GM19328 (cell line): ENCODE measurements at regions not wholly inside any gene's neighbourhood (a gene's known extent, or its start where the extent isn't known, plus 50 kb on each side); places are given as distances from the start of the nearest gene placed in this dataset.
"Not testable (repeated sequence)": the region's sequence is repeated elsewhere in the genome, so short reads cannot be mapped to it uniquely, and the experiment has no call there.

Experiments used
- ATAC-seq: cut with Tn5 transposase; IDR thresholded peaks from one replicate; pipeline ENCODE4 v1.9.1; 2021; ENCODE audit warnings: mild to moderate bottlenecking, moderate library complexity; ENCODE audit not compliant: unreplicated experiment

DNA sequence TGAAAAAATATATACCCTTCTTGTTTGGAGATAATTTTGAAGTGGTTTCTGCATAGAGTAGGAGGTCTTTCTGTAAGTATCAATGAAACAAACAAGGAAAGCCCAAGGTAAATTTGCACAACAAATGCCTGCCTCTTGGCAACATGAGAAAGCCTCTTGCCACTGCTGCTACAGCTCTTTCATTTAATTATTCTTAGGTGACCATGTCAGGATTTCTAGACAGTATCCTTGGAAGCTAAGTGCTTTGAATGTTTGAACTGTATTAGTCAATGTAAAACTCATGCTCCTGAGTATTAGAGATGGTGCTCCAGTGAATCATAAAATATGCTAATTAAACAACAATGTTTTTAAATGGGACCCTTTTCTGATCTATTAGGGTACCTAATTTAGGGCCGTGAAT is 81.2 kb upstream of the ITGB1 start:
- ATAC-seq = no peak

DNA sequence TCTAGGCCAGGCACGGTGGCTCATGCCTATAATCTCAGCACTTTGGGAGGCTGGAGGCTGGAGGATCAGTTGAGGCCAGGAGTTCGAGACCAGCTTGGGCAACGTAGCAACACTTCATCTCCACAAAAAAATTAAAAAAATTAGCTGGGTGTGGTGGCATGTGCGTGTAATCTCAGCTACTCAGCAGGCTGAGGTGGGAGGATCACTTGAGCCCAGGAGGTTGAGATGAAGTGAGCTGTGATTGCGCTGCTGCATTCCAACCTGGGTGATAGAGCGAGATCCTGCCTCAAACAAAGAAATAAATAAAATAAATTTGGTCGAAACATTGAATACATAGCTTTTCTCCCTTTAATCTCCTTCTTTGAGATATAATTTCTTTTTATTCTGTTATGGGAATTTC is 80.6 kb upstream of the ITGB1 start:
- no peak for ATAC-seq

DNA sequence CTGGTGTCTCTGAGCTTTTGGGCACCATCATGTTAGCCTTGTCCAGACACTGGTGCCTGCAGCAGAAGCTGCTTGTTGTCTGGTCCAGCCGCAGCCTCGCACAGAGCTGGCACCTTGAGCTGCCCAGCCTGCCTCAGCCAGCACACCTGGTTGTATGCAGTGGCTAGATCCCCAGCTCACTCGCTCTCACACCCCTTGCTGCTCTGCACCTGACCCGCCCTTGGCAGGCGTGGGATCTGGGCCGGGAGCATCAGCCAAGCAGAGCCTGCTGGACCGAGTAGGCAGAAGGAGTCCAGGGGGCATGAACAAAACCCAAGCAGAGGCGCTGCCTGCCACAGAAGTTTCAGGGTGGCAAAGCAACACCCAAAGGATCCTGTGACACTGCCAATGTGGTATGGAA is 79.7 kb upstream of the ITGB1 start:
- no peak for ATAC-seq

DNA sequence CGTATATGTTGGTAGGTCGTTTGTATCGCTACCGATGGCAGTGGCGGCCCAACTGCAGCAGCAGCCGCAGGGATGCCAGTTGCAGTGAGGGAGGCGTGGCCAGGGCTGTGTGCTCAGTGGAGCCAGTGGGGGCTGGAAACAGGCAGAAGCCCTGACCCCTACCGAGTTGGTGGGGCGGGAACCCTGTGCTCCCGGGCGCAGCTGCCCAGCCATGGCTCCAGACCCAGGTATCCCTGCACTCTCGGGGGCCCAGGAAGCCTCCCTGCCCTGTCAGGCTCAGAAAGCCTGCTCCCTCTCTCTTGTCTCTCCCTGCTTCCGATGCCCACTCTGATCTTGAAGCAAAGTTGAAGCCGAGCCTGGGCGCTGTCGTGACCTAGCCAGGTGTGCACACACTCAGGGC is 78.6 kb upstream of the ITGB1 start:
- ATAC-seq = no peak

DNA sequence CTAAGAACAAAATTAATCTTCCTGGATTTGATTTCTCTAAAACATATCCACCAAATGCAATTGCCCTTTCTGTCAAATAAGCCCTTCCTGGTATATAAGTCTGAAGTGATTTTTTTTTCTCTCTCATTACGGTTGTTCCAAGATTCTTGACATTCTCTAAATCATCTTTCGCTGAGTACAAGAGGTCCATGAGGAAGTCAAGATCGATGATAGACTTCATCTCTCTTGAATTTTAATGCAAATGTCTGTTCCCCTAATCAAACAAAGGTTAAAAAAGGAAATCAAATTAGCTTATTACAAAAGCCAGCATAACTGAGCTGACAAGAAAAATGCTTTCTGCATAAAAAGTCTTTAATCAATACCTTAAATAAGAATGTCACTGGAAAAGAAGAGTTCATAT is 77.4 kb upstream of the ITGB1 start:
- no peak for ATAC-seq

DNA sequence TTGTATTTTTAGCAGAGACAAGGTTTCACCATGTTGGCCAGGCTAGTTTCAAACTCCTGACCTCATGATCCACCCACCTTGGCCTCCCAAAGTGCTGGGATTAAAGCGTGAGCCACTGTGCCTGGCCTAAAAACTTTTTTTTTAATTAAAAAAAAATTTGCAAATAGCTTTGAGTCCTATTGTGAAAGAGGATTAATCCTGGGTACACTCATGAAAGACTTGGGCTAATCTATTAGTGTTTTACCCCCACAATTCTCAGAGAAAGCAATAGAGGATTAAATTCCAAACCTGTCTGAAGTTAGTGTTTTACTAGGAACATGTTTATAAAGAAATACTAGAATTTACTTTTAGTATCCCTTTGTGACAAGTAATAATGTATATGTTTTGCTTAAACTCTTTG is 76.9 kb upstream of the ITGB1 start:
- no peak for ATAC-seq

DNA sequence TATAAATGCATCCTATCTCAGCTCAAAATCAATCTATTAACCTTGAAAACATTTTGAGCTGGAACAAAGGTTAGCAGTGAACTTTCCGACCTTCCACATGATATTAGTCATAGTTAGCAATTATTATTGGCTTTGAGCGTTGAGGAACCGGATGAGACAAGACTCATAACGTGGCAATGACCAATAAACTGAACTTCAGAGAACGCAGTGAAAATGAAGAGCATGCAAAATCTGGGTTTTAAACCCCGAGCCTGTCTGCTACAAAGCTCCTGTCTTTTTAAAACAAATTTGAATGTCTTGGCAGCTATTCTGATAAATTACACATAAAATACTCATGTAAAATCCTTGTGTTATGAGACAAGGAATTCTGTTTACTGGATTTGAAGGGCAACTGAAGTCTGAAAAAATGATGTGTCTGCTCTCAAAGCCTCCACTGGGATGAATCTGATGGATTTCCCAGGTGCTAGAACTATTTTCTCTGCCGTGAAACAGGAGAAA is 74.7 kb upstream of the ITGB1 start:
- ATAC-seq = no peak

DNA sequence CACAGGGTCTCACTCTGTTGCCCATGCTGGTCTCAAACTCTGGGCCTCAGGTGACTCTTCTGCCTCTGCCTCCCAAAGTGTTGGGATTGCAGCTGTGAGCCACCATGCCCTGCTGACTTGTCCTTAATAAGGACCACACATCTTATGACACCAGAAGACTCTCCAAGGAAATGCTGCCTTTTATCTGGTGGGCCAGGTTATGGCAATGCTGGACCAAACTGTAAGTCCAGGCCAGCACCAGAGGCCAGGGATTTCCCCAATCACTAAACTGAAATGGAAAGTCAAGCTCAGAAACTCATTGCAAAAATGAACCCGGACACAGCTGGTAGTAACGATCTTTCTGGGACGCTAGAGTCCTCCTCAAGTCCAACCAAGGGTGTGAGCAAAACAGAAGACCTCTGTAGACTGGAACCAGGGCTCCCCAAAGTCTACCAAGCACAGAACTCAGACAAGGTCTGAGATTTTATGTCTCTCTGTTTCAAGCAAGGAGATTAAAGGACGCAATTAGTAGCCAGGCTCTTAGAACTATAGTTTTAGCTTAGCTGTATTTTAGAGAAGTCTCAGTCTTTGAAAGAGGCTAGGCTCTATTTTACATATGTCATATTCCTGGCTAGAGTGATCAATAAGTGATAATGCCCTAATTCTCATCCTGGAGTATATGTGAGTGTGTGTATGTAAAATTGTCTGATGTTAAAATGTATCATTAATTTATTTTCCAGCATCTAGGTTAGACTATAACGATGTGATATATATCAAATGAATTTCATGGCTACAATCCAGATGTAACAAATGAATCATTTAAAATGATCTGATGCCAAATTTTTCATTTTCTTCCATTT is 74.0 kb upstream of the ITGB1 start:
- no peak for ATAC-seq

DNA sequence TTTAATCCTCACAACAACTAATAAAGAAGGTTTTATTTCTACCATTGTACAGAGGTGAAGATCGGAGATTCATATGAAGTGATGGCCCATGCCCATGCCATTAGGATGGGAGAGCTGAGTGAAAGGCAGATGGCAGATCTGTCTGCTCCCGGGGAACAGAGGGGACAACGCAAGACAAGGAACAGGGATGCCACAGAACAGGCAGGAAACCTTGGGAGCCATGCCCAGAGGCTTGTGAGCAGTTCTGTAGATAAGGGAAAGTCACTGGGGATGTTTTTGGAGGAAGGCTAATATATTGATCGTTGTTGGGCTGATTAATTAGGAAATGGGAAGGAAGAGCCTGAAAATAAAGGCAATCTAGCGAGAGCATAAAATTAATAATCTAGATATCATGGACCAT is 73.1 kb upstream of the ITGB1 start:
- no peak for ATAC-seq

DNA sequence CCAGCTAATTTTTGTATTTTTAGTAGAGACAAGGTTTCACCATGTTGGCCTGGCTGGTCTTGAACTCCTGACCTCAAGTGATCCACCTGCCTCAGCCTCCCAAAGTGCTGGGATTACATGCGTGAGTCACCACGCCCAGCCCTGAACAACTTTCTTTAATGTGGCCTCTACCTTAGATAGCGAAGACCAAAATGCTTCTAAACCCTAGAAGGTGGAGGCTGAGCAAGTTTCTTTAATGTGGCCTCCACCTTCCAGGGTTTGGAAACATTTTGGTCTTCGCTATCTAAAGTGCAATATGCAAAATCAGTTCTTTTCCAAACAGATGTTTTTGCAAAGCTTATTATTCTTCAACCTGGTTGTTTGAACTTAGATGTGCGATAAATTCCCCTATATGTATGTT is 70.5 kb upstream of the ITGB1 start:
- not testable (repeated sequence) for ATAC-seq

DNA sequence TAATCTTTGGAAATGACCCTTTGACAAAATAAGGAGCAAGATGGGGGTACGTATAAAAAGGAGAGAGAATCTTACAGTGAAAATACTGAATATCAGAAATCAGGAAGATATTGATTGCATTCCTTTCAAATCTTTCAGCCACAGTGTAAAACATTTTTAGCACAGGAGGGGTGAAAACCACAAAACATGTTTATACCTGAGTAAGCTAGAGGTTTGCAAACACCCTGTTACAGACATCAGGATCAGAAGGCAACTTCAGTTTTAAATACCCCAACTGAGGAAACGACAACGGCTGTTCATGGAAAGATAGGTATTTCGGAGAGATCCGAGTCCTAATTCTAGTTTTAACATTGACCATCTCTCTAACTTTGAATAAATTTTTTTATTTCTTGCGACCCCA is 69.1 kb upstream of the ITGB1 start:
- ATAC-seq = no peak

DNA sequence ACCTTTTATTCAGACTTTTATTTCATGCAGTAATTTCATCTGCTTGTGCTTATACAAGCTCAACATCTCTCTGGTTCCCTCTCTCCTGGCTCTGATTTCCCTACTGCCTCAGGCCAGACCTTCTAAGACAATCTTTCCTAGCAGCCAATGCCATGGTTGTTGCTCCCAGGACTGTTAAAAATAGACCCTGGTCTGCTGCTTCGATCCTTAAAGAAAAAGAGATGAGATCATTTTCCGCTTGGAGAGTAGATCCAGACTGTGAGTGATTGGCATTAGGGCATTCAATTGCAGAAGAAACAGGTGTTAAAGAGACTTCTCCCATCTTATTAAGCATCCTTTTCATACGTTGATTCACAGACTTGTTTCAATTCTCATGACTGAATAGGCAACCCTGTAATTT is 68.4 kb upstream of the ITGB1 start:
- ATAC-seq = no peak

DNA sequence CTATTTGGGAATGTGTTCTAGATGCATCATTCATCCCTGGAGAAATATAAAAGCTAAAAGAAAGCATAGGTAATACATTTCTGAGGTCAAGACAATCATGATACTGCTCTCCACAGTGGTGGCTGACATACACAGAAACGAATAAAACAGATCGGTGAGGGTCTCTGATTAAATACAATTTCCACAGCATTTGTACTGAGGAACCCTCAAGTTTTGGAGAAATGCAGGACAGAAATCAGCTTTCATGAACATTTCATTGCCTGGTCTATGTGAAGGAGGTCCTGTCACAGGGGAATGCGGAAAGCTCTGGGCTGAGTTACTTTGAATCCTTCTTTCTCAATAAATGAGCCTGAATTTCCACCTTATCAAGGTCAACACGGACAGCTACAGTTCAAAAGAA is 67.9 kb upstream of the ITGB1 start:
- no peak for ATAC-seq

DNA sequence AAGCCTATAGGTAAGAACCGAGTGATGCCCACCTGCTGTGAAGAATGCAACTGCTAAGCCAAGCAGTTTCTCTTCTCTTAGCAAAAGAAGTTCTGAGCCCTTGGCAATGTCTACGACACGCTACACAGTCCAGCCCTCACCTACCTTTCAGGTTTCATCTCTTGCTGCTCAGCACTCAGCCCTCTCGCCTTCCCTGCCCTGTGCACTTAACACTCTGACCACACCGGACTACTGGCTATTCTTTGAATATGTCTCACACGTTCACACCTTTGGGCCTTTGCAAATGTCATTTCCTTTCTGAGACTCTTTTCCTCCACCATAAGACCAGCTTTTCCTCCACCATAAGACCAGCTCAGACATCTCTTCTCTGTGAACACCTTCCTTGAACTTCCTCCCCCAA is 67.0 kb upstream of the ITGB1 start:
- no peak for ATAC-seq

DNA sequence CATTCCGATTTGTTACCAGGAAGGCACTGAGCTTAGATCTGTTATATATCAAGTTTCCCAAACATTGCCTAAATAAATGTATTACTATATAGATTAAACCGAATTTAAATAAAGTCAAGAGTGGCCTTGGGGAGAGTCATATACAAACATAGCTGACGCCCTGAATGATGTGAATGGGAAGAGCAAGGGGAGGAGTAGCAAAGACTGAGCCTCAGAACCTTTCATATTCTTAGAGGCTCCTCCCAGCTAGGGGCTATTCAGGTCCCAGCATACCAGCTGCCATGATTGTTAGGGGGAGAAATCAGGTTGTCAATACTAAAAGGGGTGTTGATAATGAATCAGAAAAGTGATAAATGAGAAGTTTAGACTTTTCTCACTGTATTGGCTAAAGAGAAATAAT is 64.7 kb upstream of the ITGB1 start:
- ATAC-seq = no peak

DNA sequence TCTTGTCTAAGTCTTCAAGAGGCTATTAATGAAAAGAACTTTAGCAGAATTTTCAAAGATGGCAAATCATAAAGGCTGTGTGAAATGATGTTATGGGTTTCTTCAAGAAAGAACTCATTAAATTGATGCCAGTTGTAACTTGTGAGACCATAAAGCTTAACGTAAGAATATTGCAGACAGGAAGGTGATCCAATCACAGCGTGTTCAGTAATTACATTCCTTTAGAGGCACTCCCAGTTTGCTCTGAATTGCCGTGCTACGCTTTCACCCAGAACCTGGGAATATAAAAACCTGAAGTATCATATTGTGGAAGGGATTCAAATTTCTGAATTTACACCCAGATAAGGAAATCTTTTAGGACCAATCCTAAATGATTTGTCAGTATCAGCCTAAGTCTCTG is 64.1 kb upstream of the ITGB1 start:
- ATAC-seq = no peak

DNA sequence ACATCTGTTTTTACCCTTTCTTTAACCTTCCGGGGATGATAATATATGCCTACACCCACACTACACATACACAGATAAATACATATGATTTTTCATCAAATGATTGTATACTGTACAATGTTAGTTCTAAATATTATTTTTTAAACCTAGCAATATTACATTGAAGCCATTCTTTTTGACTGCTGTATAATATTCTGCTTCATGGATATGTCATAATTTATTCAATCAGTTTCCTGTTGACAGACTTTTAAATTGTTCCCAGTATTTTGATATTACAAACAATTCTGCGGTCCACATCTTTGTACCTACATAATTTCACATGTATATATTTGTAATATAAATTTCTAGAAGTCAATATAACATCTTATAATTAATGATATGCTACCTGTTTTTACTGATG is 59.0 kb upstream of the ITGB1 start:
- no peak for ATAC-seq

DNA sequence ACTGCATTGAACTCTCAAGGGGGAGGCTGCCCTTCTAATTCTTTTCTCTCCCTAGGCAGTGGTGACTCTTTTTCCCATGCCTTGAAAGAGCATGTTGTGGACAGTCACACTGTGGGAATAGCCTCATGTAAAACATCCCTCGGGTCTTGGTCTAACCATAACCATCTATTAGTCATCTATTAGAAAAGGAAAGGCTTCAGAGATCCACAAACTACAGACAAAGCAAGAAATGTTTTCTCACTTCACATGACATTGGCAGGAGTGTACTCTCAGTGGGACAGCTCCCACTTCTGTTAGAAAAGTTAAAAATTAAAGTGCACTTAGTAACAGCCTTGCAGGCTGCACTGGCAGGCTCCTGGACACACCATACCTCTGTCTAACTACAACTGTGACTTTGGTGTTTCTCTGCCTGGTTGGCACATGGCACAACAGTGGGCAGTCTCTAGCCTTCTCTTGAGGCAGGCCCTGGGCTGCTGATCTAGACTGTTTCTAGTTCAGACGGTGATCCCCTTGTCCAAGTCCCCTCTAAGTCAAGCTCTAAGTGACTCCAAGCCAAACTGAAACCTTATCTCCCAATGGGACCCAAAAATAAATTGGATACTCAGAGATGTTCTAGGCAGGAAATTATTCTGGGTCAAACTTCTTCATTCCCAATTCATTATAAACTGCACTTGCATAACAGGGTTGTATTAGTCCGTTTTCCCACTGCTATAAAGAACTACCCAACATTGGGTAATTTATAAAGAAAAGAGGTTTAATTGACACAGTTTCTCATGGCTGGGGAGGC is 57.9 kb upstream of the ITGB1 start:
- ATAC-seq = no peak

DNA sequence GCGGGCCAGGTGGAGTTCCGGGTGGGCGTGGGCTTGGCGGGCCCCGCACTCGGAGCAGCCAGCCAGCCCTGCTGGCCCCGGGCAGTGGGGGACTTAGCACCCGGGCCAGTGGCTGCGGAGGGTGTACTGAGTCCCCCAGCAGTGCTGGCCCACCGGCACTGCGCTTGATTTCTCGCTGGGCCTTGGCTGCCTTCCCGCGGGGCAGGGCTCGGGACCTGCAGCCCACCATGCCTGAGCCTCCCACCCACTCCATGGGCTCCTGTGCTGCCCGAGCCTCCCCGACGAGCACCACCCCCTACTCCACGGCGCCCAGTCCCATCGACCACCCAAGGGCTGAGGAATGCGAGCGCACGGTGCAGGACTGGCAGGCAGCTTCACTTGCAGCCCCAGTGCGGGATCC is 55.3 kb upstream of the ITGB1 start:
- ATAC-seq = not testable (repeated sequence)

DNA sequence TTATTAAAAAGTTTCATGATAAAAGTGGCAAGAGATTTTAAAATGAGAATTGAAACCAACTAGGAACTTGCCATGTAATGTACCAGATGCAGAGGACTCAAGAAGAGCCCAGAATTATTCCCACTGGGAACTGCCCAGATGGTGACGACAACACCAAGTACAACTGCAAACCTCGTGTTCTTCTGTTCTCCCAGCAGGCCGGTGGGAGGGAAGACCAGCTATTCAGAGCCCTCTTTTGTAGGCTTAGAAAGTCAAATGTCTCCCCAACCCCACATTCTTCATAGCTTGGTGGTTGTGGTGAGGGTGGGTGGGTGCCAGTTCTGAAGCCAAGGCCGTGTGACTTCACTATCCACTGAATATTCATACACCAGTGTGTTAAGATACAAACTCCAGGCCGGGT is 54.3 kb upstream of the ITGB1 start:
- ATAC-seq = no peak

DNA sequence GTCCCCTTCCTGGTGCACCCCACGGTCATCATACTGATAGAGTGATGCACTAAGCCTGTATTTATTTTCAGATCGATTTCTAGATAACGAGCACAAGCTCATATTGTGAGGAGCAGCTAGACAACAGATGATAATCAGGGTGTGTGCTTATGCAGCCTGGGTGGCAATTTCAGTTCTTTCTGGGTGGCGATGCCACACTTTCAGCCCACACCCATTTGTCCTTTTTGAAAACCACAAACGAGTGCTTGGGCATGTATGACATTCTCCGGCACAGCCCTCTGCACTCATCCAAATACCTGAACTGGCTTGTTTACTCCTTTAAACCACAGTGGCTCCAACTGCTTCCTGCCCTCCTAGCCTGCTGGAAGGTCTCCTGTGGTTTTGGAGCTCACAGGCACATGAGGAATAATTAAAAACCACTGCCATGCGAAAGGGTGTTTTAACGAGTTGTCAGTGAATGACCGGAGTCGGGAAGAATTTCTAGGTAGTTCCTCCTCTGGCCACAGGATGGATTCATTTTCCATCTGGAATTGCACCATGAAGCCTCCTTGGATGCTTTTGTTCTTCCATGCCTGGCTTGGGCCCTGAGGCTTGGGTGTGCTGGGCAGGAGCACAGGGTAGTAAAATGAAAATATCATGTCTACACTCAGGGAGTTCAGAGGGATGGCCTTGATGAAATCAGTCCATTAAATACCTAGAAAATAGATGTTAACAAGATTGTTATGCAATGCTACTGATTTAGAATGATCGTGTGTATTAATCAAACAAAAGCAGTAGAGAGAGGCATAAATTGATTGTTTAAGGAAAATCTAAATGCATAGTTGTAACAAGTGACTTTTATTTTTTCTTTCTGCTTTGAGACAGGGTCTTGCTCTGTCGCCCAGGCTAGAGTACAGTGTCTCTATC is 52.4 kb upstream of the ITGB1 start:
- no peak for ATAC-seq
